Left ventricle myocardium superior (tissue), 1 donor: ENCODE measurements at regions not wholly inside any gene's neighbourhood (a gene's known extent, or its start where the extent isn't known, plus 50 kb on each side); places are given as distances from the start of the nearest gene placed in this dataset.
A peak's percentile ranks its signal among the peaks of the same experiment; 100 is the strongest.

Source experiments
- ATAC-seq: fragments of 200-7000 bp; cut with Tn5 transposase; one replicate; pipeline ENCODE4 v1.9.1; 2020; ENCODE audit warnings: mild to moderate bottlenecking, moderate library complexity
- DNase-seq: peaks from one replicate; pipeline ENCODE4 v3.0.0-alpha.2; 2020
- intact Hi-C: fragments of 100-400 bp; cut with micrococcal nuclease; formaldehyde crosslinking; loops from one replicate; pipeline ENCODE4 v1.11.0; 2022
- donor health status: DM: no; HTN: yes; CAD: no; lungs with severe emphysema.

DNA sequence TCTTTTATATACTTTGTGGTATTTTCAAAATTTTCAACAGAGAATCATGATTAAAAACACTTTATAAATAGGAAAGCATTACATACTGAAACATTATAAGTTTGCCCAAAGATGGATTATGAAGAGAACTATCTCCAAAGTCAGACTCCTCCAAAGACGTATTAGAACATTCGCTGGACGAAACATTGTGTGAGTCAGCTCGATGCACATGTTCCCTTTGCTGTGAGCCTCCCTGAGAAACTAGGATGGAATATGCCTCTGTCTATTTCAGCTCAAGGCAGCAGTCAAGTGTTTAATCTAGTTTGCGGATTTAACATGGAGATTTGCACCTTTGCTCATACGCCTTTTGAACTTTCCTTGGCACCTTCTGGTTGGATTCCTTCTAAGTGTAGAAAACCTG is 92.2 kb upstream of the NCKAP5 start:
- no peak for ATAC-seq
- intact Hi-C loops, result no loop called here

DNA sequence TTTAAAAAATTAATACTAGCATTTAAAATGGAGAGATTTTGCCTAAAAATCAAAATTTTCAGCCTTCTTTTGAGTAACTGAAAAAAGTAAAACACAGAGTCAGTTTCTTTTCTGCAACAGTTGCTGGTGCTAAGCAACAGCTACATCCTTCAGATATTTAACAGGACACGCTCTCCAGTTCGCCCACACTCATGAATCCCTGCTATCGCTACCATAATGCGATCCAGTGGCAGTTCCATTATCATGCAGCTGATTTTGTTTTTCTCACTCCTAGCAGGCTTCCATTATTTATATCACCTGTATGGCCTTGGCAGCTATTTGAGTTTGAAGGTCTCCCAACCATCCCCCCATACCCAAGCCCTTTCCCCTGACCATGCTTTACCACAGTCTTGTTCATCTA is 93.1 kb upstream of the NCKAP5 start:
- ATAC-seq, result no peak
- intact Hi-C loops, result no loop called here

More for the DNA sequence above, 92.2 kb upstream of the NCKAP5 start:
- DNase-seq, result no peak

GRCh38 chr2:133666621-133667020 is 98.4 kb upstream of the NCKAP5 start:
- ATAC-seq, result no peak
- no peak for DNase-seq
- intact Hi-C loops, result no loop called here

More for the DNA sequence above, 93.1 kb upstream of the NCKAP5 start:
- DNase-seq, result no peak

DNA sequence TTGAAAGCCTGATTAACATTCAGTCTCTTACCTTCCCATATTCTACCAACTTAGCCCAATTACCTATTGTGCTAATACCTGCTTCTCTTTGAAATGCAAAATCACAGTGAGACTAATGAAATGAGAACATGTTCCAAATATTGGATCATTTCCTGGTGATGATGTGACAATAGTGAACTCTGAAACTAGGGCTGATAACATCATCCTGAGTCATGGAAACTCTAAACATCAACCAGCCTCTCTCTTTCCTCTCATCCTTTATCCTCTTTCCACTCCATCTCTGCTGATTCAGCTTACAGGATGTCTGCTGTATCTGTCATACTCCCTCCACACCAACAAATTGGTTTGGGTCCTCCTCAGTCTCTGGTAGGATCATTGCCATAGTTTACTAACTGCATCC is 98.8 kb upstream of the NCKAP5 start:
- no peak for DNase-seq
- ATAC-seq, result no peak
- intact Hi-C loops, result no loop called here

GRCh38 chr2:133667968-133668367 is 99.7 kb upstream of the NCKAP5 start:
- no peak for ATAC-seq
- intact Hi-C loops, result no loop called here
- no peak for DNase-seq

DNA sequence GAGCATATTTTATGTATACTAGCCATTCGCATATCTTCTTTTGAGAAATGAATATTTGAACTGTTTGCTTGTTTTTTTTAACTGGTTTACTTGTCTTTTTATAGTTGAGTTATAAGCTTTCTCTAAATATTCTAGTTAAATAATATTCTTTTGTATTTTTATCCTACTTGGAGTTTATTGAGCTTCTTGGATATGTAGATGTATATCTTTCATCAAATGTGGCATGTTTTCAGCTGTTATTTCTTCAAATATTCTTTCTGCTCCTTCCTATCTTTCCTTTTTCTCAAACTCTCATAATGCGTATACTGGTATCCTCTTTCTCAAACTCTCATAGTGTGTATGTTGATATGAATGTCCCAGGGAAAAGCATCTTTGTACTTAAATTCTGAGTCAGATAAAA is 100.3 kb upstream of the NCKAP5 start:
- DNase-seq (no peak), ATAC-seq (no peak)
- intact Hi-C loops, result no loop called here

DNA sequence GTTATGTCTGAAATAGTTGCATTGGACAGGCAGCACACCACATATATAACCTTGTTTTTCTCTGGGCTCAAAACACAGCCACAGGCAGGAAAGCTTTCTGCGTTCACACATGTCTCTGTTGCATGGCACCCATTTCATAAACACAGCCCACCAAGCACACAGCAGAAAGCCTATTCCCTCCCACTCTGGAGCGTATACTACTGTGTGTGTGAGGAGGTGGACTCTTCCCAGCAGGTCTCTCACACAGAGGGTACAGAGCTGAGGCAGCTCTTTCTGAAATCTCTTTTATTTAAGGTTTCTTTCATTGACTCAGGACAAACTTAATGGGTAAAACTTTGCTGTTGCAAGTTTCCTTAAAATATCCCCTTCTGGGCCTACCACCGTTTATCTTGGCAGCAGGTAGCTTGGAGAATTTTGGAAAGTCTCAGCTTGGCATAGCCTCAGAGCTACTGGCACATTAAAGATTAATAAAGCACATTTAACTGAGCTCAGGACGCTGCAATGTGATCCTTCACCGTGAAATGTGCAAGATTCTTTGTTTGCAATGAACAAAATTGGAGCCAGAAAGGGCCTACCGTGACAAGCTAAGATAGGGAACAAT is 105.1 kb upstream of the NCKAP5 start:
- ATAC-seq (peak; percentile 7), DNase-seq (no peak)
- intact Hi-C loops, result no loop called here

GRCh38 chr2:133674066-133674432 is 105.8 kb upstream of the NCKAP5 start:
- intact Hi-C loops, result no loop called here
- DNase-seq (no peak), ATAC-seq (no peak)

GRCh38 chr2:133674433-133675331 is 106.4 kb upstream of the NCKAP5 start:
- DNase-seq (peak; percentile 55), ATAC-seq (peak; percentile 71)
- intact Hi-C loops, result no loop called here

GRCh38 chr2:133676392-133677130 is 108.3 kb upstream of the NCKAP5 start:
- ATAC-seq, result peak; percentile 4
- intact Hi-C loops, result no loop called here

GRCh38 chr2:133680343-133681049 is 112.2 kb upstream of the NCKAP5 start:
- ATAC-seq (no peak), DNase-seq (no peak)
- intact Hi-C loops, result no loop called here

More at GRCh38 chr2:133676392-133677130, 108.3 kb upstream of the NCKAP5 start:
- no peak for DNase-seq

- ATAC-seq (no peak), DNase-seq (no peak)
- intact Hi-C loops, result no loop called here
These were observed 114.1 kb upstream of the NCKAP5 start for GRCh38 chr2:133682347-133682746.

DNA sequence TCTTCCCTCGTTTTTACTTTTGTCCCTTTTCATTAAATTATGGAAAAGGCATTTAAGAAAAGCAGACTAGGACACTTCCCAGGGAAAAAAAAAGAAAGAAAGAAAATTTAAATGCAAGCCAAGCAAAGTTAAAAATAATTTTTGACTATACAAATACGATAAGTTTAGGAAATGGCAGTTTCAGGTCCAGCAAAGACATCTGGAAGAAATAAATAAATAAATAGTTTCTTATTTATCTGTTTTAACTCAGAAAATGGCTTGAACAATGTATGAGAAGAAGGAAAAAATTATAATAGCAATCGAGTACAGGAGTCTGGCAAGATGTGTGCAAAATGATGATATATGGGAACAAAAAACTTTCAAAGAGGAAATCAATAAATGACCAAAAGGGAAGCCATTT is 114.6 kb upstream of the NCKAP5 start:
- intact Hi-C loops, result no loop called here
- DNase-seq, result no peak
- no peak for ATAC-seq

DNA sequence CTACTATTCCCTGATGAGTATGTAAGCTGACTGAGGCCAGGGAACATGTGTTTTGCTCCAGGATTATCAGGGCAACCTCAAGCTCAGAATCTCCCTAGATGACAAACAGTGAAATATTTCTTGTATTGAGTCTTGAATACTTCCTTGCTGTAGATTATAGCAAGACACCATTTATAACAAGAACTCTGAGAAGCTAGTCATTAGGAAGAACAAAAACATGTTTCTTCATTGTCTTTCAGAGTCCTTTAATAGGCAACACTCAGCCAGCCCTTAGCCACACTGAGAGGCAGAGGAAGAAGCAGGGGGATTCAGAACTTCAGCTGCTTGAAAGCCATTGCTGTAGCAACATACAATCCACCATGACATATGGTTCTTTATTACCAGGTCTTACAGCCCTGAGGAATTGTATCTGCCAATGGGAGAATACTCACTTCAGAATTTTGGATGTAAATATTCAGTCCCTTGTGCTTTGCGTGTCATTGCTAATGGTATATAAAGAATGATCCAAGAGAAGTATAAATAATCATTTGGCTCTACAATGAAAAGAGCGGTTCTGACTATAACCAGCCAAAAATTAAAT is 117.5 kb upstream of the NCKAP5 start:
- intact Hi-C loops, result no loop called here
- no peak for DNase-seq
- ATAC-seq, result no peak

DNA sequence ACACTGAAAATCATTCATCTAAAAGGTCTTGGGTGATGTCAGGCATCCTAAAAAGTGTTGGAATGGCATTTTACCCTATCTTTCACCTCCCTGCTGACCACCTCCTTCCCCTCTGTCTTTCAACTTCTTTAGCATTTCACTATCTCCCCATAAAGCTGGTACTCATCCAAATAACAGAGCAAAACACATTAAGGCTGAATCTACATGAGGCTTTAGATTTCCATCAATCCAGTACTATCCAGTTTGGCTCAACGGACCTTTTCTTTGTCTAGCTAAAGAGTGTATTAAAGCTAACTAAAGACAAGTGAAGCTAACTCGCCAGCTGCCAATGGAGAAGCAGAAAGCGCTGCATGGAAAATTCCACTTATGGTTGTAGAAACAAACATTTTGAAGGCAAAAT is 122.5 kb upstream of the NCKAP5 start:
- intact Hi-C loops, result no loop called here
- ATAC-seq (no peak), DNase-seq (no peak)

DNA sequence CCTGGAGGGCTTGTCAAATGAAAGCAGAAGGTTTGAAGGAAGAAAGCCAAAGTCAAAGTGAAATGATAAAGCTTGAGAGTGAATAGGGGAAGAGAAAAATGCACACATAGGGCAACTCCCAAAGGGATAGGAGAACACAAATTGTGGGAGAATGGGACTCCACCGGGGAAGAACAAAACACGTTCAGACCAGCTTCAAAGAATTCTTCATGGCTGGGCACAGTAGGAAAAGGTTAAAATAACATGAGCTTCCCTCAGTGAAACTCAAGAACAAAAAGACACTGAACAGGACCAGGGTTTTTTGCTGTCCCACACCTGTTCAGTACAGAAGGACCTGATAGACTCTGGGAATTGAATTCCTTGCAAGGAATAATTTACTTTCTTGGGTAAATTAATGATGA is 123.1 kb upstream of the NCKAP5 start:
- ATAC-seq (no peak), DNase-seq (no peak)
- intact Hi-C loops, result no loop called here

- no peak for ATAC-seq
- intact Hi-C loops, result no loop called here
- DNase-seq, result no peak
These were observed 137.0 kb upstream of the NCKAP5 start for GRCh38 chr2:133705287-133705686.

- intact Hi-C loops, result no loop called here
- no peak for DNase-seq
- no peak for ATAC-seq
These were observed 142.3 kb upstream of the NCKAP5 start for GRCh38 chr2:133710613-133711012.

DNA sequence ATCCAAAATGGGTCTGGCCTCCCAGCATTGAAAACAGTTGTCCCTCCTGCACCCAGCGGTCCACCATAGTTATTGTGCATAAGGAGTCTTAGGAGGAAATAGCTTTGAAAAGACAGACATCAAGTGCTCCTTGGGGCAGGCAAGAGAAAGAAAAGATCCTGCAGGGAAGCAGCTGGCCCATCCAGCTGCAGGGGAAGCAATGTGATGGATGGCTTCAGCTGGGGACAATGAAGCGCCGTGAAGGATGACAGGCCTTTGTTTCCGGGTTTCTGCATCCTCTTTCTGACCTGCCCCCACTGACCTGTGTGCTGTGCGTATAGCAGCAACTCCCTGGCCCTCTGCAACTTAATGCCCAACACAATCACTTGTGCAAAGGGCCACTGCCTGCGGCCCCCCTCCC is 142.9 kb upstream of the NCKAP5 start:
- DNase-seq, result no peak
- no peak for ATAC-seq

More for the DNA sequence above, 142.9 kb upstream of the NCKAP5 start:
- intact Hi-C loops, result no loop called here
